NCI-H1930 (cell line): ENCODE measurements at regions not wholly inside any gene's neighbourhood (a gene's known extent, or its start where the extent isn't known, plus 50 kb on each side); places are given as distances from the start of the nearest gene placed in this dataset.
"Not testable (repeated sequence)": the region's sequence is repeated elsewhere in the genome, so short reads cannot be mapped to it uniquely, and the experiment has no call there.

Experiments
- DNase-seq, 2 experiments: peaks; one replicate each; lab custom pipeline; 2025; lab: John Stamatoyannopoulos, UW

DNA sequence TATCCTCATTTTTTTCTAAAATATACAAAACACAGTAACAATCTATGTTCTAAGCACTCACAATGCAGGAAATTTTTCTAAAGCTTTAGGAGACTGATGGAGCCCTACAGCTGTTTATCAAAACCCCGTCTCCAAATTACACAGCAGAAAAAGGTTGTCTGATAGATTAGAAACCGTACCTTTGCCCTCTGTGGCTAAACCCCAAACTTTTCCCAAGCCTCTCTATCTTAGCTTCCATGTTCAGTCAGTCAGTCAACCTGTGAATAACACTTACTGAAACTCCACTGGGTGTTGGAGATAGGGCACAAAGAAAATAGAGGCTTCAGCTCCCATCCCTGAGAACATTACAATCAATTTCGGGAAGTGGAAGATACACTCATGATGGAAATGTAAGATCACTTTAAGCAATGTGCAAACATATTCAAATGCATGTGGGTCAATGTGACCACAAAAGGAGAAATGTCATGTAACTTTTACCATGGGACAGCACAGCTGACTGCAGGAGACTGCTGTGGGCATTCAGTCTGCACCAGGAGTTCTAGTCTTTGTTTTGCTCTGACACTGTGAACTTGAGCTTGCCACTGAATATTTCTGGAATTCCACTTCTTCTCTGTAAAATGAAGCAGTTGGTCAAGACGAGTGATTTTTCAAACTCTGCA lies 279.5 kb upstream of the PIK3R1 start:
- no peak for DNase-seq

DNA sequence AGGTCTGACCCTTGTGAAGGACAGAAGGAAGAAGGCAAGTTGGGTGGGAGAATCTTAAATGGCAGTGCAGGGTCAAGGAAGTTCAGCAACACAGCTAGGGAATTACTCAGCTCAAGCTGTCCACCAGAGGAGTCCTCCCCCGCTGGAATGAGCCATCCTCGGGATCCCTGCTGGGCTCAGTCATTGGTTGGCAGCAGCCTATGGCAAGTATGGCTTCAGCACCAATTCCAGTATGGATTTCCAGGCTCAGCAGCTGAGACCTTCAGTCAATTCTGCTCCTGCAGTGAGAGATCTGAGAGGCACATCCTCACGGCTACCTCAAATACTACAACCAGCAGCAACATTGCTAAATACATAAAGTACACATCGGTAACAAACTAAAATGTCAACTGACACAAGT lies 280.6 kb upstream of the PIK3R1 start:
- DNase-seq = no peak

GRCh38 chr5:67925511-67925910 lies 290.0 kb upstream of the PIK3R1 start:
- DNase-seq = no peak

- no peak for DNase-seq
These were observed 294.5 kb upstream of the PIK3R1 start for GRCh38 chr5:67921004-67921601.

DNA sequence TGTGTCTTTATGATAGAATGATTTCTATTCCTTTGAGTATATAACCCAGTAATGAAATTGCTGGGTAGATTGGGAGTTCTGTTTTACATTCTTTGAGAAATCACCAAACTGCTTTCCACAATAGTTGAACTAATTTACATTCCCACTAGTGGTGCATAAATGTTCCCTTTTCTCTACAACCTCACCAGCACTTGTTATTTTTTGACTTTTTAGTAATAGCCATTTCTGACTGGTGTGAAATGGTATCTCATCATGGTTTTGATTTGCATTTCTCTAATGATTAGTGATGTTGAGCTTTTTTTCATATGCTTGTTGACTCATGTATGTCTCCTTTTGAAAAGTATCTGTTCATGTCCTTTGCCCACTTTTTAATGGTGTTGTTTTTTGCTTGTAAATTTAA lies 296.0 kb upstream of the PIK3R1 start:
- DNase-seq = not testable (repeated sequence)

- no peak for DNase-seq
These were observed 298.0 kb upstream of the PIK3R1 start for GRCh38 chr5:67917561-67917960.

GRCh38 chr5:67910546-67910945 lies 305.0 kb upstream of the PIK3R1 start:
- DNase-seq = no peak

GRCh38 chr5:67908126-67908765 lies 307.3 kb upstream of the PIK3R1 start:
- DNase-seq = no peak

GRCh38 chr5:67904366-67904765 lies 311.2 kb upstream of the PIK3R1 start:
- no peak for DNase-seq

DNA sequence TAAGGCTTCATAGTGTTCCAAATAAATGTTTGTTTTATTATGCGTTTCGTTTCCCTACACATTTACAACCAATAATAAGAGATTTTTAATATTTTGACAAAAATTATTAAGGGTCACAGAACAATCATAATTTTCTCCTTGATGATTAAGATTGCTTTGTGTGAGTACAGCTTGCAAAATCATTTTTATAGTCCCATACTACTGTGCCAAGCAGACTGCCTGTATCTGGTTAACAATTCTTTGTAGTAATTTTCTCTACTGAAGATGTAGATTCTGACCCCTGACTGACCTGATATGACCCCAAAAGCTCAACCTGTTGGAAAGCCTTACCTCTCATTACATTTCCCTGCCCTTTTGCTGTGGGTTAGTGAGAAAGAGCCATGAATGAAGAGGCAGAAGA lies 311.9 kb upstream of the PIK3R1 start:
- no peak for DNase-seq

DNA sequence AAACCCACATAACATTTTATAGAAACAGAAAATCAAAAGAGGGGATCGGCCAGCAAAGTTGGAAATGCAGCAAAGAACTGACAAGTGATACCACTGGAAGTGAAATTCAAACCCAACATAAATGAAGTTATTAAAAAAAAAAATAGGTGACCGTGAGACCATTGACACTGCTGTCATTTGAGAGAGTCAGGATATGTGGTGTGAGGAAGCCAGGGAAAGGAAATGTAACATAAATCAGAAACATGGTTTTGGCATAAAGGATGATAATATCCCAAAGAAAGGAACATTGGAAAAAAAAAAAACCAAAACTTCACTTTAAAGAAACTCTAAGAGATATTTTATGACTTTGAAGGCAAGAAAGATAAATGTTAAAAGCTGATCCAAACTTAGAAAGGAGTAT lies 312.4 kb upstream of the PIK3R1 start:
- DNase-seq = no peak

GRCh38 chr5:67902497-67902830 lies 313.1 kb upstream of the PIK3R1 start:
- DNase-seq = no peak

GRCh38 chr5:67901814-67902496 lies 313.6 kb upstream of the PIK3R1 start:
- DNase-seq = no peak

DNA sequence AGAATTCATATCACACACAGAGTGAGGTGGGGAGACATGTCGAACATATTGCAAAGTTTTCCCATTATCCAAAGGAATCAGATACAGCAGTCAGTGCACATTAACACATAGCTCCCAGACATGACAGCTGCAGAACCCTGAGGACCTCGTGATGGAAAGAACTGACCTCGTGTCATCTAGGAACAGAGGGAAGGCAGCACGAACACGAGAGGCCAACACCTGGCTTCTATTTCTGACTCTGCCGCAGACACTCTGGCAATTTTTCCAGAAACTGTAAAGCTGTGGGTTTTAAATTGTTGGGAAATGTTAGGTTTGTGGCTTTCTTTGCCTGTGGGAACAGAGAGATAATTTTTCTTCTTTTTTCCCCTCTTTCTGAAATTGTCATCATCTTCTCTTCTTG lies 315.0 kb upstream of the PIK3R1 start:
- no peak for DNase-seq

- DNase-seq = no peak
These were observed 317.6 kb upstream of the PIK3R1 start for GRCh38 chr5:67897980-67898379.

DNA sequence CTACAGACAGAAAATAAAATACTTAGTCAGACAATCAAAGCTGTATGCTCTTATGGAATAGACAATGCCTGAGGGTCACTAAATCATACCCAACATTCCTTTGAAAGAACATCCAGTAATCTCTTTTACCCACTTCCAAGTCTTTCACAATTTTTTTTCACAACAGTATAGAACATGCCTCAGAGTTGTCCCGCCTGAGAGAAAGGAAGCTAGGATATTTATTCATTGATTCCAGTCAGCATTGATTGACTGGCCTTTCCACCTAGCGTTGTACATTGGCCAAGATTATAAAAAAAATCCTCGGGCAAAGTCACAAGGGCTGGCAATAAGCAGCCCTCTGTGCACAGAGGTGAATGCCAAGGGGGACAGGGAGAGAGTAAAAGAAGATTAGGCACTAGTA lies 318.1 kb upstream of the PIK3R1 start:
- no peak for DNase-seq

DNA sequence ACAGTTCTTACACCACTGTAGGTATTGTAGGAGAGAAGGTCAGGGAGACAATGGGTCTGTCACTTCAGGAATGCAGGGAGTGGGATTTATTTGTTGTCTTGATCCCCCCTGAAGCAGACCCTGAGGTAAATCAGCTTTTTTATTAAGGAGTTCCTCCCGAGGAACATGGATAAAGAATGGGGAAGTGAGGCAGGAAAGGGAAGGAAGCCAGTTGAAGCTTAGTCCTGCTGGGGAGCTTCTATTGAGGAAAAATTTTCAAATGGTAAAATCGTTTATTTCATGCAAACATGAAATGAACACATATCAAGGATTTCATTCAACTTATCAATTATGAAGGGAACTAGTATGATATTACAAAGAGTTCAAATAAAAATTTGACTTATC lies 318.6 kb upstream of the PIK3R1 start:
- DNase-seq = no peak

GRCh38 chr5:67896311-67896929 lies 319.1 kb upstream of the PIK3R1 start:
- no peak for DNase-seq

DNA sequence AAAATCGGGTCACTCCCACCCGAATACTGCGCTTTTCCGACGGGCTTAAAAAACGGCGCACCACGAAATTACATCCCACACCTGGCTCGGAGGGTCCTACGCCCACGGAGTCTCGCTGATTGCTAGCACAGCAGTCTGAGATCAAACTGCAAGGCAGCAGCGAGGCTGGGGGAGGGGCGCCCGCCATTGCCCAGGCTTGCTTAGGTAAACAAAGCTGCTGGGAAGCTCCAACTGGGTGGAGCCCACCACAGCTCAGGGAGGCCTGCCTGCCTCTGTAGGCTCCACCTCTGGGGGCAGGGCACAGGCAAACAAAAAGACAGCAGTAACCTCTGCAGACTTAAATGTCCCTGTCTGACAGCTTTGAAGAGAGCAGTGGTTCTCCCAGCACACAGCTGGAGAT lies 325.7 kb upstream of the PIK3R1 start:
- not testable (repeated sequence) for DNase-seq

GRCh38 chr5:67887748-67888161 lies 327.8 kb upstream of the PIK3R1 start:
- DNase-seq = no peak

GRCh38 chr5:67886761-67887160 lies 328.8 kb upstream of the PIK3R1 start:
- no peak for DNase-seq

DNA sequence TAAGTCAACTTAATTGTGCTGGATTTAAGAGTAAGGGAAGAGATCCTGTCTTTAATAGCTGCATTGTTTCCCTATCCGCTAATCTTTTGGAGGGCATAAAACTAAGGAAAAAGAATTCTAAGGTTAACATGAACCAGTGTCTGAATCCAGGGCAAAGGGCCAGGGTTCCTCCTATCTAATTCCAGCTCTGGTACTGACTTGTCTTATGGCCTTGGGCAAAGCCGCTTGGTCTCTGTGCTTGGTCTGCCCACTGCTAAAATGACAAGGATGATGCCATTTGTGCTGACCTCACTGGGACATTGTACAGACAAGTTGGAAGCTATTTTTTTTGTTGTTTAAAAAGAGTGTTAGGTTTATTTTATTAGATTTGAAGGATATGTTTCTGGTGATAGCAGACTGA lies 334.7 kb upstream of the PIK3R1 start:
- no peak for DNase-seq

- DNase-seq = no peak
These were observed 335.1 kb upstream of the PIK3R1 start for GRCh38 chr5:67880511-67880805.
